ENCODE measurements at regions not wholly inside any gene's neighbourhood (a gene's known extent, or its start where the extent isn't known, plus 50 kb on each side); places are given as distances from the start of the nearest gene placed in this dataset.
A peak's percentile ranks its signal among the peaks of the same experiment; 100 is the strongest.

- Histone ChIP-seq H4K20me1 (ENCODE audit: low read depth, low read length) (no peaks in the 10 kb centered on the region), H3K36me3 (ENCODE audit: low read length) (no peaks in the 10 kb centered on the region), H3K4me3 (ENCODE audit: insufficient read depth, low read length, poor library complexity, severe bottlenecking) (no peak overlapping the region), H3K4me2 (ENCODE audit: low read depth, low read length, poor library complexity, severe bottlenecking) (no peak overlapping the region), H2AFZ (ENCODE audit: low read depth, low read length, severe bottlenecking) (no peak overlapping the region), H3K9ac (ENCODE audit: low read length) (no peak overlapping the region), H3K79me2 (ENCODE audit: insufficient read depth, low read length) (no peaks in the 10 kb centered on the region), H3K9me2 (replicated peaks; ENCODE audit: insufficient read depth, low read length) (no peaks in the 10 kb centered on the region), H3K27me3 (ENCODE audit: low read length) (no peaks in the 10 kb centered on the region), H3K9me3 (ENCODE audit: insufficient read depth, low read length) (no peaks in the 10 kb centered on the region), H3F3A (ENCODE audit: insufficient read depth) (no peaks in the 10 kb centered on the region), H3K27ac (ENCODE audit: low read depth, low read length) (no peak overlapping the region)
- TF ChIP-seq CTCF (IDR thresholded peaks at IDR 0.05; ENCODE audit: insufficient read depth, low read length, poor library complexity, severe bottlenecking), result no peak
- no peak for TF ChIP-seq EZH2phosphoT487 (conservative IDR thresholded peaks at IDR 0.05; ENCODE audit: low read length)
Observed at GRCh38 chr5:23385036-23385435, 122.4 kb upstream of the PRDM9 start.

GRCh38 chr5:23372177-23372576, 135.2 kb upstream of the PRDM9 start:
- Histone ChIP-seq H2AFZ (ENCODE audit: low read depth, low read length, severe bottlenecking) (no peak overlapping the region), H3K9ac (ENCODE audit: low read length) (no peak overlapping the region), H3K9me2 (replicated peaks; ENCODE audit: insufficient read depth, low read length) (no peaks in the 10 kb centered on the region), H3K27me3 (ENCODE audit: low read length) (no peaks in the 10 kb centered on the region), H3K79me2 (ENCODE audit: insufficient read depth, low read length) (no peaks in the 10 kb centered on the region), H3K4me2 (ENCODE audit: low read depth, low read length, poor library complexity, severe bottlenecking) (no peak overlapping the region), H3K9me3 (ENCODE audit: insufficient read depth, low read length) (no peaks in the 10 kb centered on the region; the same call in 1 of the 2 replicates), H3K4me3 (ENCODE audit: insufficient read depth, low read length, poor library complexity, severe bottlenecking) (no peak overlapping the region), H3K27ac (ENCODE audit: low read depth, low read length) (no peak overlapping the region), H3F3A (ENCODE audit: insufficient read depth) (no peaks in the 10 kb centered on the region), H4K20me1 (ENCODE audit: low read depth, low read length) (no peaks in the 10 kb centered on the region), H3K36me3 (ENCODE audit: low read length) (no peaks in the 10 kb centered on the region)
- TF ChIP-seq EZH2phosphoT487 (conservative IDR thresholded peaks at IDR 0.05; ENCODE audit: low read length) (no peak), CTCF (IDR thresholded peaks at IDR 0.05; ENCODE audit: insufficient read depth, low read length, poor library complexity, severe bottlenecking) (no peak)

GRCh38 chr5:23368393-23368792, 139.0 kb upstream of the PRDM9 start:
- no peaks in the 10 kb centered on the region for H4K20me1 ChIP-seq (ENCODE audit: low read depth, low read length)
- H3K9me3 ChIP-seq (ENCODE audit: insufficient read depth, low read length), result no peaks in the 10 kb centered on the region
- no peak overlapping the region for H3K27ac ChIP-seq (ENCODE audit: low read depth, low read length)
- TF ChIP-seq EZH2phosphoT487 (conservative IDR thresholded peaks at IDR 0.05; ENCODE audit: low read length) (no peak), CTCF (IDR thresholded peaks at IDR 0.05; ENCODE audit: insufficient read depth, low read length, poor library complexity, severe bottlenecking) (no peak)
- no peaks in the 10 kb centered on the region for H3K9me2 ChIP-seq (replicated peaks; ENCODE audit: insufficient read depth, low read length)
- H3K4me2 ChIP-seq (ENCODE audit: low read depth, low read length, poor library complexity, severe bottlenecking), result peak overlapping the region; percentile 1
- H3K9ac ChIP-seq (ENCODE audit: low read length), result no peak overlapping the region
- H3K27me3 ChIP-seq (ENCODE audit: low read length), result no peaks in the 10 kb centered on the region
- no peaks in the 10 kb centered on the region for H3K36me3 ChIP-seq (ENCODE audit: low read length)
- H2AFZ ChIP-seq (ENCODE audit: low read depth, low read length, severe bottlenecking), result peak overlapping the region; percentile 52
- no peaks in the 10 kb centered on the region for H3F3A ChIP-seq (ENCODE audit: insufficient read depth)
- H3K4me3 ChIP-seq (ENCODE audit: insufficient read depth, low read length, poor library complexity, severe bottlenecking), result no peak overlapping the region
- H3K79me2 ChIP-seq (ENCODE audit: insufficient read depth, low read length), result no peaks in the 10 kb centered on the region

Data from SU-DHL-6 (cell line).